ENCODE measurements at regions not wholly inside any gene's neighbourhood (a gene's known extent, or its start where the extent isn't known, plus 50 kb on each side); places are given as distances from the start of the nearest gene placed in this dataset.

- TF ChIP-seq EZH2 (IDR thresholded peaks at IDR 0.05; ENCODE audit: low read length, unreplicated experiment): no peak
- TF ChIP-seq EZH2phosphoT487 (IDR thresholded peaks at IDR 0.05; ENCODE audit: borderline replicate concordance, low read length): no peak
These were observed 86.9 kb upstream of the SEMA3A start for GRCh38 chr7:84281518-84281917.

Measured in PC-3 (cell line).